OCI-LY1 (cell line): ENCODE measurements at regions not wholly inside any gene's neighbourhood (a gene's known extent, or its start where the extent isn't known, plus 50 kb on each side); places are given as distances from the start of the nearest gene placed in this dataset.

Experiments used
- EZH2 ChIP-seq: fragments of 200-600 bp; sonication (generic), shearing (Covaris generic); IDR thresholded peaks from 2 replicates; pipeline ENCODE4 v1.8.0; 2017; ENCODE audit warnings: borderline replicate concordance, mixed run types, mild to moderate bottlenecking, antibody characterized with exemption, low read length, moderate library complexity, mixed read lengths
- TF ChIP-seq, protein P1 (sequence below): fragments of 200-600 bp; sonication (generic), shearing (Covaris generic); IDR thresholded peaks from 2 replicates; pipeline ENCODE4 v1.5.1; 2017; ENCODE audit warnings: mild to moderate bottlenecking, antibody characterized with exemption, low read length, moderate library complexity, mixed read lengths

DNA sequence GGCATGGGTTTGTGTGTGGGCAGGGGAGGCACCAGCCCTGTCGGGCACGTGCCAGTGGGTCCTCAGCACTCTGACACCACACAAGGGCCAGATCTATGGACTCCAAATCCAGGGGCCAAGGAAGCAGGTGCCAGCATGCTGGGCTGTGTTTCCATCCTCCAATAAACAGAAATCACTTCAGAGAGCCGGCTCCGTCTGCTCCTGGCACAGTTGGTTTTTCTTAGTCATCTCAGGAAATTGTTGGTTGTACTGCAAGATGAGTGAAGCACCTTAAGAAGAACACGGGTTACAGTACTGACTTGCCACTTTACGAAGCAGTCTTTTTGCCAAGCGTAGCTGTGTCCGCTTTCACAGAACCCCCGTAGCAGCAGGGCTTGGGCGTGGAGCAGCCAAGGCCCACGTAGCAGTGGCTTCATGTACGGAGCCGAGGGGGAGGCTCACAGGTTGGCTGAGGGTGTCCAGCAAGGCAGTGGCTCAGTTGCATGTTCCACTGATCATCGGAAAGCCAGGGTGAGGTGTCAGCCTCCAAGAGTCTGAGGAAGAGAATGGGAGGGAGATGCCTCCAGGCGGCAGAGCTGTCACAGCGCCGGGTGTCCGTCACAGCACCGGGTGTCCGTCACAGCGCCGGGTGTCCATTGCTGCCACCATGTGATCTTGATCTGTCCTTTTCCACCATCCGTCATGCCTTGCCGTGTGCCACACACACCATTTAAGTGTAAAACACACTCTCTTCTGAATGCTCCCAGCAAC lies 314.9 kb downstream of the CTTN start:
- TF ChIP-seq, protein P1, sequence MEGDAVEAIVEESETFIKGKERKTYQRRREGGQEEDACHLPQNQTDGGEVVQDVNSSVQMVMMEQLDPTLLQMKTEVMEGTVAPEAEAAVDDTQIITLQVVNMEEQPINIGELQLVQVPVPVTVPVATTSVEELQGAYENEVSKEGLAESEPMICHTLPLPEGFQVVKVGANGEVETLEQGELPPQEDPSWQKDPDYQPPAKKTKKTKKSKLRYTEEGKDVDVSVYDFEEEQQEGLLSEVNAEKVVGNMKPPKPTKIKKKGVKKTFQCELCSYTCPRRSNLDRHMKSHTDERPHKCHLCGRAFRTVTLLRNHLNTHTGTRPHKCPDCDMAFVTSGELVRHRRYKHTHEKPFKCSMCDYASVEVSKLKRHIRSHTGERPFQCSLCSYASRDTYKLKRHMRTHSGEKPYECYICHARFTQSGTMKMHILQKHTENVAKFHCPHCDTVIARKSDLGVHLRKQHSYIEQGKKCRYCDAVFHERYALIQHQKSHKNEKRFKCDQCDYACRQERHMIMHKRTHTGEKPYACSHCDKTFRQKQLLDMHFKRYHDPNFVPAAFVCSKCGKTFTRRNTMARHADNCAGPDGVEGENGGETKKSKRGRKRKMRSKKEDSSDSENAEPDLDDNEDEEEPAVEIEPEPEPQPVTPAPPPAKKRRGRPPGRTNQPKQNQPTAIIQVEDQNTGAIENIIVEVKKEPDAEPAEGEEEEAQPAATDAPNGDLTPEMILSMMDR, result no peak
- no peak for TF ChIP-seq EZH2
